GM21619 (cell line): ENCODE measurements at regions not wholly inside any gene's neighbourhood (a gene's known extent, or its start where the extent isn't known, plus 50 kb on each side); places are given as distances from the start of the nearest gene placed in this dataset.
A peak's percentile ranks its signal among the peaks of the same experiment; 100 is the strongest.

Source experiments
- ATAC-seq: cut with Tn5 transposase; IDR thresholded peaks from one replicate; pipeline ENCODE4 v1.9.1; 2021; ENCODE audit not compliant: unreplicated experiment

DNA sequence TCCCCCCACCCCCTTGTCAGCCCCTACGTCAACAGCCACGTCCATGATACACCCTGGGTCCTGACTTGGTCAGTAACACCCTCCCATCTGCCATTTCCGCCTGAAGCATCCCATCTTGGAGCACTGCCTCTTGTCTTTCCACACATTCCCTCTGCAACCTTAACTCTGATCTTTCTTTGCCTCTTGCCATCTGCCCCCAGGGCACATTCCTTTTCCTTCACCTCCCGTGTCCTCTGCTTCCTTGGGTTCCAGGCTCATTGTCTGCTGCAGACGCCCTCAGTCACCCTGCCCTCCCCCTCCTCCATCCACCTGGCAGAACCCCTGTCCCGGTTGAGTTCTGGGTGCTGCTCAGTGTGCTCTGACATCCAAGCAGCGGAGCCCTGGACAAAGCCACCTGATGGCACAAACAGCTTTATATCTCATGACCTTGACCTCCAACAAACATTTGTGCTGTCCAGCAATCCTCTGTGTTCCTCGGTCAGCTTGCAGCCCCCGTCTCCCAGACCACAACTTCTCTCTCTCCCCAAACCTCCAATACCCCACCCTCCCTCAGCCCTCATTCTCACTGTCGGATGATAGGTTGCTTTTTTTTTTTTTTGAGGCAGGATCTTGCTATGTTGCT lies 97.7 kb upstream of the IER5L start:
- no peak for ATAC-seq

DNA sequence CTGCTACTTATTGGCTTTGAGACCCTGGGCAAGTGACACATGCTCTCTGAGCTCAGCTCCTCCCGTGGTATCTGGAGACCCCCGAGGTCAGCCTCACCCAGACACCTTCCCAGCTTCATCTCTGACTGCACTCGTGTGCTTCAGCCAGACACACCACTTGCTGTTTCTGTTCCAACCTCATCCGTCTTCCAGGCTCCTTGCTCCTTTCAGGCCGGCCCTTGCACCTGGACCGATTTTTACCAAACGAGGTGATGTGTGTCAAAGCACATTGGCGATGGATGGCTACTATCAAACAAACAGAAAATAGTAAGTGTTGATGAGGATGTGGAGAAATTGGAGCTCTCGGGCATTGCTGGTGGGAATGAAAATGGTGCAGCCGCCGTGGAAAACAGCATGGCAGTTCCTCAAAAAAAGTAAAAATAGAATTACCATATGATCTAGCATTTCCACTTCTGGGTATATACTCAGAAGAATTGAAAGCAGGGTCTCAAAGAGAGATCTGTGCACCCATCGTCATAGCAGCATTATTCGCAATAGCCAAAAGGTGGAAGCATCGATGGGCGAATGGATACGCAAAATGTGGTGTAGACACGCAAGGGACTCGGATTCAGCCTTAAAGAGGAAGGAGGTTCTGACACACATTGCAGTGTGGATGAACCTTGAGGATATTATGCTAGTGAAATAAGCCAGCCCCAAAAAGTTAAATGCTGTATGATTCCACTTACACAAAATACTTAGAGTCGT lies 96.1 kb upstream of the IER5L start:
- ATAC-seq, result no peak

DNA sequence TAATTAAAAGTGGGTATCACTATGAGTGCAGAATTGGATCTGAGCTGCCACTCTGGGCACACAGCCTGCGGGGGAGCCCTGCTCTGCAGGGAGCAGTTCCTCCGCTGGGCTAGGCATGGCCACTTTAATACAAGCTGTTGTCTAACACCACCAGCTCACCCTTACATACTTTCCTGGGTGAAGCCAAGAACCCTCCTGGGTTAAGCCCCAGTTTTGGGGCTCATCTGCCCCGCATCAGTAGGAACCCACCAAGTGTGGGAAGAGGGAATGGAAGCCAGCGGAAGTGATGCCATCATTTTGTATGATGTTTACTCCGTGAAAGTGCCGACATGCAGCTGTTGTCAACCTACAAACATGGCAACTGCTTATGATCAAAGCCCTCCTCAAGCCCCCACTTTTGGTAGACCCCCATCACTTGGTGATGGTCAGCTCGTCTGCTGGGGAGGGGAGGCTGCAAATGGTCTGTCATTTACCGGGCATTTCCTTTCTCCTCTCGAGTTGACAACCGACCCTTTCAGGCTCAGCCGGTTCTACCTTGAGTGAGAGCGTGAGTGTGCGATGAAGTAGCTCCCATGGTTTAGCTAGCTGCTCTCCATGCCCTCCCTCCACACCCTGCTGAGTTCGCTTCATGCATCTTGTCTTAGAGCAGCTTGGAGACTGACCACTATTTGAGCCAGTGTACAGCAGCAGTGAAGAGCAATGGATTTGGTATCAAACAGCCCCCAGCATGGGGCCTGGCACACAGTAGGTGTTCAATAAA lies 95.3 kb upstream of the IER5L start:
- ATAC-seq, result no peak

DNA sequence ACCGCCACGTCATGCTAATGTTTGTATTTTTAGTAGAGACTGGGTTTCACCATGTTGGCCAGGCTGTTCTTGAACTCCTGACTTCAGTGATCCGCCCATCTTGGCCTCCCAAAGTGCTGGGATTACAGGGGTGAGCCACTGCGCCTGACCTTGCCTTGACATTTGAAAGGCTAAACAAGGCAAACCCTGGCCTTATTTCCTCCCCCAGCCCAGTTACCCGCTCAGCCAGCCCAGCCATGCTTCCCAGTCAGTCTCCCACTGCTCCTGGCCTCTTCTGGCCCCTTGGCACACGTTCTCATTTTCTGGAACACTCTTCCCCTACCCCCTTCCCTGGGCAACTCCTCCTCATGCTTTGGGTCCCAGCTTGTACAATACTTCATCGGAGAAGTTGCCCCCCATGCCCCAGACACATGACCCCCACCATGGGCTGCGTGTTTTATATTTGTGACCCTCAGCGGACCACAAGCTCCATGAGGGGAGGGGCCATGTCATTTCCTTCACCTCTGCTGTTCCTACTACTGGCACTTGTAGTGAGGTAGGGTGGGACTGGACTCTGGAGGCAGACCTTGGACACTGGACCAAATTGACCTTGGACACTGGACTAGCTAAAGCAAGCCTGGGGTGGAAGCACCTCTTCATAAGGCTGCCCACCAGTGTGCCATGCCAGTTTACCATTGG lies 94.4 kb upstream of the IER5L start:
- no peak for ATAC-seq

DNA sequence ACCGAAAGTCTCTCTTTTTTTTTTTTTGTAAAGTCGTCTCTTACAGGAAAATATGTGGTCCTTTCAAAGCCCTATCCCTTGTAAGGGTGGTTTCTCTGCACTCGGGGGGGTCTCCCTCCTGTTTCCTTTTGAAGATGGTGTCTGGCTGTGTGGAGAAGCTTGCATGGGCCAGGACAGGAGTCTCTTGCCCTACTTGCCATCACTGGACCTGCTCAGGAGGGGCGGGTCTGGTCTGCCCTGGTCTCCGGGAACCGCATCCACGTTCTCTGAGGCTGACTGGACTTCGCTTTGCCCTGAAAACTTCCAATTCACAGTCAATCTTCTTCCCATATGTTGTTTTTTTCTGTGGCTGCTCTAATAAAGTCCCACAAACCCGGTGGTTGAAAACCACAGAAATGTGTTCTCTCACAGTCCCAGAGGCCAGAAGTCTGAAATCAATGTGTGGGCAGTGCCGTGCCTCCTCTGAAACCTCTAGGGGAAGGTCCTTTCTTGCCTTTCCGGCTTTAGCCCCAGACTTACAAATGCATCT lies 92.9 kb upstream of the IER5L start:
- peak; percentile 57 for ATAC-seq

DNA sequence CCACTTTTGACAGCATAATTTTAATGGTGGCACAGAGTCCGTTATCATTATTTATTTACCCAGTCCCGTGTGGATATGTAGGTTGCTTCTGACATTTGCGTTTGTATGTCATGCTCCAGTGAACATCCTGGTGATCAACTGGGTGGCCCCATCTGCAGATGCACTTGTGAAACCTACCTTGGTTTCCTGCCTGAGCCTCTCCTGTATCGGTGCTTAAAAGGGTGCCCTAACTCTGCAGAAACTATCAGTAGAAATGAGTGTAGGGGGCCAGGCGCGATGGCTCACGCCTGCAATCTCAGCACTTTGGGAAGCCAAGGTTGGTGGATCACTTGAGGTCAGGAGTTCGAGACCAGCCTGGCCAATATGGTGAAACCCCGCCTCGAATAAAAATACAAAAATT lies 92.1 kb upstream of the IER5L start:
- ATAC-seq, result peak; percentile 68

DNA sequence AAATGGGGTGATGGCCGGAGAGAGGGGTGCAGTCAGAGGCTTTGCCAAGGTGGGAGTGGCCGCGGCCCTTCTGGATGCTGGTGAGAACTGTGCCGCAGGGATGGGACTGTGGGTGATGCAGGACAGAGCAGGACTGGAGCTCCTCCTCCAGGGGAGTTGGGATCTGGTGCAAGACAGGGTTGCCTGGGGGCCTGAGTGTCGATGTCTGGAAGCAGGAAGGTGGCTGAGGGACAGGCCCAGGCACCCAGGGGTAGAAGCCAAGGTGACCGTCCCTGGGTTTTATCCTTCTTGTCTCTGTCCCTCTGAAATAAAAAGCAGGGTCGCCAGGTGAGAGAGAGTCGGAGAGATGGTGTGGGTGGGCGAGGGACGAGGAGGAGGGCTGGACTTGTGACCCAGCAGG lies 89.1 kb upstream of the IER5L start:
- no peak for ATAC-seq

DNA sequence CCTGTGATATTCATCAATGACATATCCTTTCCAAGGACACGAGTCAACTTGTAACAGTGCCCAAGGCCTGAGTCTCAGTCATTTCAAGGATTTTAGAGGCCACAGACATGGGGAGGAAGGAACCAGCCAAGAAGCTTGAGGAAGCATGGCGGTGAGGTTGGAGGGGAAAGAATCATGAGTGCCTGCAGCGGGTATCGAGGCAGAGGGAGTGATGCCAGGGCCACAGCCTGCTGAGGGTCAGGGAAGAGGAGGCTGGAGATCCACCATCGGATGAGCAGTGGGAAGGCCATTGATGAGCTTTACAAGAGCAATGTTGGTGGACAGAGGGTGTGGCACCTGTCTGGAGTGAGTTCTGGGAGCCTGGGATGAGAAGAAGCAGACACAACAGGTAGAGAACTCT lies 88.5 kb upstream of the IER5L start:
- ATAC-seq, result no peak

DNA sequence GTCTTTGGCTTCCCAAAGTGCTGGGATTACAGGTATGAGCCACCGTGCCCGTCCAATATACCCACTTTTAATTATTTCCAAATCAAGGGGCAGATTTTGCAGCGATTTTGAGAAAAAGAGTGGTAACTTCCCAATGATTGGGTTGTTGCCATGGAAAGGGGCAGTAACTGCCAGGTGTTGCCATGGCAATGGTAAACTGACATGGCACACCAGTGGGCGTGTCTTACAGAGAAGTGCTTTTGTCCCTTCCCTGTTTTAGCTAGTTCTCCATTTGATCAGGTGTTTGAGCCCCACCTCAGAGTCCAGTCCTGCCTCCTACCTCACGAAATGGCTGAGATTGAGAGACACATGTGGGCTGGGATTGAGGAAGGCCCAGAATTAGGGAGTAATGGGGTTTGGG lies 86.3 kb upstream of the IER5L start:
- ATAC-seq, result no peak

DNA sequence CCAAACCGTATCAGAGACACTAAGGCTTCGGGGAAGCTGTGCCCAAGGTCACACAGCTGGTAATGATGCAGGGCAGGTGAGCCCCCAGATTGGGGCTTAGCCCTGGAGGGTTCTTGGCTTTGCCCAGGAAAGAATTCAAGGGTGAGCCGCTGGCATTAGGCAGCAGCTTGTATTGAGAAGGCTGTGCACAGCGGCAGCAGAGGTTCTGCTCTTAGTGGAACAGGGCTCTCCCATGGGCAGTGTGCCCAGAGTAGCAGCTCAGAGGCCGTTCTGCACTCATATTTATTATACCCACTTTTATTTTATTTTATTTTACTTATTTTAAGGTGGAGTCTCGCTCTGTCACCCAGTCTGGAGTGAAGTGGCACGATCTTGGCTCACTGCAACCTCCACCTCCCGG lies 85.8 kb upstream of the IER5L start:
- ATAC-seq, result no peak

DNA sequence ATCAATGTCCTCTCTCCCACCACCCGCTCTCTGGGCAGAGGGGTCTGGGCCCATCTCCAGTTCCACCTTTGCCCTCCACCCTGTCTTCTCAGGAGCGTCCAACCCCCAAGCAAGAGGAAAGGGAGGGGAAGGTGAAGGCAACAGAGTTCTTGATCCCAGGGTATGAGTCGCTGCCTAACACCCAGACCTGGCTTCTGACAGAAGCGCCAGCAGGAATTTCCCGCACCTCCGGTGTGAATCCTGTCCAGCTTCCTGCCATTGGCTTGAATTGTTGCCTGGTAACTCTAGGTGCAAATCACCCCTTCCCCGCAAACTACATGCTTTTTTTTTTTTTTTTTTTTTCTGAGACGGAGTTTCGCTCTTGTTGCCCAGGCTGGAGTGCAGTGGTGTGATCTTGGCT lies 84.2 kb upstream of the IER5L start:
- ATAC-seq, result no peak

DNA sequence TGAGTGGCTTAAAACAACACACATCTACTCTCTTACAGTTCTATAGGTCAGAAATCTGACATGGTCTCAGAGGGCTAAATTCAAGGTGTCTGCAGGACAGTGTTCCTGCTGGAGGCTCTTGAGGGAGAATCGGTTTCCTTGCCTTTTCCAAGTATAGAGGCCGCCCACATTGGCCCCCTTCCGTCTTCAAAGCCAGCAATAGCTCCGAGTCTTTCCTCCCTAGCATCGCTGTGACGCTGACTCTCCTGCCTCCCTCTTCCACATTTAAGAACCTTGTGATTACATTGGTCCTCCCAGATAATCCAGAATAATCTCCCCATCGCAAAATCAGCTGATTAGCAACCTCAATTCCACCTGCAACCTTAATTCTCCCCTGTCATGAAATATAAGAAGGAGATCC lies 81.3 kb upstream of the IER5L start:
- ATAC-seq, result no peak

DNA sequence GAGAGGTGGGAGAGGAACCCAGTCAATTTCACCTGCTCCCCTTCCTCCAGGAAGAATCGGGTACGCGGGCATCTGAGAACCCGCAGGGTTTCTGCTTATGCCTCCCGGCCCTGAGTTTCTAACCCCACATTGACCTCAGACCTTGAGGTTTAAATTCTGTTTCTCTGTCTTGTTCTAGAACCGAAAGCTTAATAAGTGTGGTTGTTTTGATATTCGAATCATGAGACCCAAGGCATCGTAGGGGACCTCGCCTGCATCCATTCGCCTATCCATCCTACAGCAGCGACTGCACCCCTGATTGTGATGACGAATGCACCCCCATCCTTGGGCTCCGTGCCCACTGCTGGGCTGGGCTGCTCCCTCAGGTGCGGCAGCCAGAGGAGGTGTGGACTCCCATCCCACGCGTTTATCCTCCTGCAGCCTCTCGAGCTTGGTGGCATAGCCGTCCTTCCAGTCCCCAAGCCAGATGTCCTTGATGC lies 80.8 kb upstream of the IER5L start:
- ATAC-seq, result no peak

DNA sequence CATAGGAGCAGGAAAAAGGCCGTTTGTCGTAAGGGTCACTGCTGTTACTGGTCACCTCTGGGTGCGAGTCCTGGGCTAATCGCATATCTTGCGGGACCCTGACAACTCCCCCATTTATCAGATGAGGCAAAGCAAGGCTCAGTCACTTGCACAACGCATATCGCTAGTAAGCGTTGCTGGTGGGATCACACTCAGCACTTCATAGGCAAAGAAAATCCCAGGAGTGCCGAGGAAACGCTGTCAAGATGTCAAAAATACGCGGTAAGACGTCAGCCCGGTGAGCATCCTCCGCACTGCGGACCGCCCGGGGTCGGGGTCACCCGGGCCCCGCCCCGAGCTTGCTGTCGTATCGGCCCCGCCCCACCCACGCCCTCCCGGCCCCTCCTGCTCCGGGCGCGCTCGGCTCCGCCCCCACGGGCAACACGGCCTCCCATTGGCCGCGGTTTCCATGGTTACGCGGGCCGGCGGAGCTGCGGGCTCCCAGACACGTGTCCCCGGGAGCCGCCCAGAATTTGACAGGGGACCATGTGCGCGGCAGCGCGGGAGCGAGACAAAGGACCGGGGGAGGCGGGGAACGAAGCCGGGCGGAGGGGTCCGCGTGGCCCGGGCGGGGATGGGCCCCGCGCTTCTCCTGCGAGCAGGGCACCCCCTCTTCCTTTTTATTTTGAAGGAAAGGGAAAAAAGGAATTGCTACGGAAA lies 80.2 kb upstream of the IER5L start:
- no peak for ATAC-seq

DNA sequence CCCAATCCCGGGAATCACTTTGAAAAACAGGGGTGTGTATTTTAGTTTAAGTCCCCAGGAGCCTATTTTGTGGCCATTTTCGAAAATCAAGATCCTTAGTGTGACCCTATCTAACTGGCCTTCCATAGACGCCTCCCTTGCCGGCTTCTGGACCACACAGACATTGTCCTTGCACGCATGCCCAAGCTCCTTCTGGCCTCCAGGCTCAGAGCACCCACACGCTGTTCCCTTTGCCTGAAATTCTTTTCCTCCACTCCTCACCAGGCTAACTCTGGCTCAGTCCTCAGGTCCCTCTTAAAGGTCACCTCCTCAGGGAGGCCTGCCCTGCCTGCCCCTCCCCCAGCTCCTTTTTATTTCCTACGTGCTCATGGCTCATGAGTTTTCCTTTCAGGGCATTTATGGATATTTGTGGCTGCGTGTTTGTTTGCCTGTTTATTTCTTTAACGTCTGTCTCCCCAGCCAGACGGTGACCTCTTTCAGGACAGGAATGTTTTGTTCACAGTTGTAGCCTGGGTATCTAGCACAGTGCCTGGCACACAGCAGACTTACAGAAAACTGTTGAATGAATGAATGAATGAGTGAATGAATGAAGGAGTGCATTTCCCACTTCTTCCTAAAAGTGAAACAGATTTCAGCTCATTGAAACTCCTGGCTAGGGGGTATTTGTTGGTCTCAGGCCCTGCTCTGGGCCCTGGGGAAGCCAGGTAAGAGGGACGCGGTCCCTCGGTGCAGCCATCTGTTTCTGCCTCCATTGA lies 79.1 kb upstream of the IER5L start:
- no peak for ATAC-seq

DNA sequence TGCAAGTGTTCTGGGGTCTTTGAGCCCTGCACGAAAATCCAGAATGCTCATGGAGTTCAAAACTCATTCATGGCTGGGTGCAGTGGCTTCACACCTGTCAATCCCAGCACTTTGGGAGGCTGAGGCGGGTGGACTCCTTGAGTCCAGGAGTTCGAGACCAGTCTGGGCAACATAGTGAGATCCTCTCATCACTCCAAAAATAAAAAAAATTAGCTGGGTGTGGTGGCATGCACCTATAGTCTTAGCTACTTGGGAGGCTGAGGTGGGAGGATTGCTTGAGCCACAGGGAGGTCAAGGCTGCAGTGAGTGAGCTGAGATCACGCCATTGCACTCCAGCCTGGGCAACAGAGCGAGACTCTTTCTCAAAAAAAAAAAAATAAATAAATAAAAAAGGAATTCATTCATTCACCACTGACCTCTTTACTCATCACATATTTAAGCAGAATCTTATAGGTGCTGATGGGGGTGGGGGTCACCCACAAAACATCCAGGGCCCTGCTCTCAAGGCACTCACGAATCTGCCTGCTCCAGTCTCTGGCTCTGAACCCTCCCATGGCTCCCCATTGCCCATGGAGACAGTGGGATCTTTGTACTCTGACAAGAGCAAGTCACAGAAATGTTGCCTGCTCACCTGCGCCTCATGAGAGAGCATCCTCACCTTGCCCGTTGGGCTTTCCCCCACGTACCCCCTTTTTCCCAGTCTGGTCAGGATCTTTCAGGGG lies 76.7 kb upstream of the IER5L start:
- no peak for ATAC-seq

DNA sequence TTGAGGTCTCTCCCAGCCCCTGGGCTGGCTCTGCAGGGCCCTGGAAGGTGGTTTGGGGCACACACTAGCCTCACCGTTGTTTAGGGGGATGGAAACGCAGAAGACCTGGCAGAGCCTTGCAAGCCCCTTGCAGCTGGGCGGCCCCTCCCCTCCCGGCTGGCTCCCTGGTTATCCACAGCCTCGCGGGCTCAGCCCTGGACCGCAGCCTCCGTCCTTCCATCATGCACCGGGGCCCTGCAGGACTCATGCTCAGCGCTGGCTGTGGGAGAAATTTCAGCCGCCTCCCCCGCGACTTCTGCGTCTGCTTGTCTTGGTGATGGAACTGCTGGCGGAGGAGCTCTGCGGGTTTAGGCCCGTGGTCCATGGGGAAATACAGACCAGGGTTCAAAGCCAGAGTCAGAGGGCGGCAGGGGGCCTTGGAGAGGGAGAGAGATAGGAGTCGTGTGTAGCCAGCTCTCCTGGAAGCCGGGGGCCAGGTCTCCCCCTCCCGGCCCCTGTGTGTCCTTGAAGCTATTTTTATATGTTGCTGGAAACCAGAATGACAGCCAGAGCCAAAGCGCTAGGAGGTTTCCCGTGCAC lies 75.8 kb upstream of the IER5L start:
- ATAC-seq, result no peak

DNA sequence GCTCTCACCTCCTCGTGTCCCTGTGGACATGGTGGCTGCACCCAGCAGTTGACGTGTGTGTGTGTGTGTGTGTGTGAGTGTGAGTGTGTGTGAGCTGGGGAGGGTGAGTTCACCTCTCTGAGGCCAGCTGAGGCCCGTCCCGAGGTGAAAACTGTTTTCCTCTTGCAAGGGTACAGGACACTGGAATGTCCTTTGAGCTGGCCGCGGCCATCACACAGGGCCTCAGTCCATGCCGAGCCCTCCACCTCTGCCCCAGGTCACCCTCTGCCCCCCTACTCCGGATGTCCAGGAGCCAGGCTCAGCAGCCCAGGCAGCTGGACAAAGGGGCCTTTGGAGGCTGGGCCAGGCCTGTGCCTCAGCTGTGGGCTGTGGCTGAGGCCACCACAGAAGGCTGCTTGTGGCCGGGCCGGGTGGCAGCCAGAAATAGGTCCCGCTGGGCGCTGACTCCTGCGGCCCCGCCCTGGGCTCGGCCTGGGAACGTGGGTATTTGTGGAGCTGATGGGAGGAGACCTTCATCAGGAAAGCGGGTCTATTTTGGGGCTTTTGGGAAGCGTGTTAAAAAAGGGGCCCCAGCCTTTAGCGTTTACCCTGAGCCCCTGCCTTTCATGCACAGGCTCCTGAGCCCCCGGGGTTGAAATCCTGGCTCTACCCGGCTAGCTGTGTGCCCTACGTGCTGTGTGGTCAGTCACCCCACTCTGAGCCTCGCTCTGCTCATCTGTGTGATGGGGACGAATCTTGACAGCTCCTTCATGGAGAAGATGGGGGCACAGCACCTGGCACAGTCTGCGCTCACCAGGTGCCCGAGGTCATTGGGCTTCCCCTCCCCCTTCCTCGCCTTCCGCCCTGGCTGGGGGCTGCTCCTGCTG lies 75.1 kb upstream of the IER5L start:
- no peak for ATAC-seq
